GM18520 (cell line): ENCODE measurements at regions not wholly inside any gene's neighbourhood (a gene's known extent, or its start where the extent isn't known, plus 50 kb on each side); places are given as distances from the start of the nearest gene placed in this dataset.

Experiments
- ATAC-seq: cut with Tn5 transposase; IDR thresholded peaks from one replicate; pipeline ENCODE4 v1.9.1; 2021; ENCODE audit not compliant: unreplicated experiment

GRCh38 chr14:49467091-49467490 is 119.1 kb downstream of the RPS29 start:
- no peak for ATAC-seq

DNA sequence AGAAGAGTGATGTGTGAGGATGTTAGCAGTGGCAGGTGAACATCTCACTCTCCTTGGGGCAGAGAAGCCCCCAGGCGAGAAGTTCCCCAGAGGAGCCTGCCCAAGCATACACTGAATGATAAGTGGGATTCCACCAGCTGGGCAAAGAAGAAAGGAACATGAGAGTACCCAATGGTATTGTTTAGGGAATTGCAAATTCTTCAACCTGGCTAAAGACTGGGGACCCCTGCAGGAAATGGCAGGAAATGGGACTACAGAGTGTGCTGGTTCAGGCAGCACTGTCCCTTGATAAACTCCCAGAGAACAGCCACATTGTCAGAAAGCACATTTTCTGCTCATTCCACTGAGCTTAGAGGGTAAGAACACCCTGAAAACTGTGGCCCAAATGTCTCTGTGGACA is 121.3 kb downstream of the RPS29 start:
- no peak for ATAC-seq

GRCh38 chr14:49463146-49463545 is 123.0 kb downstream of the RPS29 start:
- ATAC-seq = no peak

GRCh38 chr14:49461529-49462401 is 124.4 kb downstream of the RPS29 start:
- peak; percentile 87 for ATAC-seq

- no peak for ATAC-seq
These were observed 125.5 kb downstream of the RPS29 start for GRCh38 chr14:49460662-49461061.

DNA sequence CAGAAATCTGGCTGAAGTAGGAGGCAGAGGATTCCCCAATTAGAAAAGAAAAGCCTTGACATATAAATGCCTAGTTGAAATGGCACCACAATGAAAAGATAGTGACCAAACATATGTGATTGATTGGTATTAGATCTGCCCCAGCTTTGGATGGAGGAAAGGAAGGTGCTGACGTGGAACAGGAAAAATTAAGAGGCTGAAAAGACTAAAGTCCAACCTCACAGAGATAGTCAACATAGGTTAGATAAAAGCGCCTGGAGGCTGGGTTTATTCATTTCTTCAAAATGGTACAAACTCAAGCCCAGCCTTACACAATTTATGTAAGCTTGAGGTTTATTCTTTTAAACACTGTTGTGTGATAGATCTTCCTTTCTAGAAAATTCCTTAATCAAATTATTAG is 129.6 kb downstream of the RPS29 start:
- no peak for ATAC-seq

- no peak for ATAC-seq
These were observed 134.2 kb downstream of the RPS29 start for GRCh38 chr14:49451938-49452337.

GRCh38 chr14:49449749-49450148 is 136.4 kb downstream of the RPS29 start:
- no peak for ATAC-seq

GRCh38 chr14:49447540-49448107 is 138.6 kb downstream of the RPS29 start:
- no peak for ATAC-seq

- no peak for ATAC-seq
These were observed 139.4 kb downstream of the RPS29 start for GRCh38 chr14:49446801-49447200.

DNA sequence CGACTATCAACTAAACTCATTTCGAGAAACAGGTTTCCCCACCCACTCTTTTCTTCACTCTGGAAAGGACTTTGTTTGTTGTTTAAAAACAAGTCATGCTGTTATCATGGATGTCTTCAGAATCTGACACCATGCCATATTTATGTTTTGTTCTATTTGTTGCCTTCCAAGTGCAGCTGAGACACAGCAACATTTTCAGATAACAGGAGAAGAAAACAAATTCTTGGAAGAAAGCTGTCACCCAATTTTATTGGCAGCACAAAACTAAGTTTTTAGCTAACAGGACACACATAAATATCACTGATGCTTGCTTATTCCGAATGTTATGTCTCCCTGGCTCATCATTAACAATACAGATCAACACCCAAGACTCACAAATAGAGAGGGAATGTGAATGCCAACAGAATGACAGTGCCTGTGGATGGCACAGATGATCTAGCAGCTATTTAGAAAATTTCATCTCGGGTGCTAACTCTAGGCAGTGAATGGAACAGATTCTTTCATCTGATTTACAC is 147.9 kb downstream of the RPS29 start:
- ATAC-seq = no peak

DNA sequence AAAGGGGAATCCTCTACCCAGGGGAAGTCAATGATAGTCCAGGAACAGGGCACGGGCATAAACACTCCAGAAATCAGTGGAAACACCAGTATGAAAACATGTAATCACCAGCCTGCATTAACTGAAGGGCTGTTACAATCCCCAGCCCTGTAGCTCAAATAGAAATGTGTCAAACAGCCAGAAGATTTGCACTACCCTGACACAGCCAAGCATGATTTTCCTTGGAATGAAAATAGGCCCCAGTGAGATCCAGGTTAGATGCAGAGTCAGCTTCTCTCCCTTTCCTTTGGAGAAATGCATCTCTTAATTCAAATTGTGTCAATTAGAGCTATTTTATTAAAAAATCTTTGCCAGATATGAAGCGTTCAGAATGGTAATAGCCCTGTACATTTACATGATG is 158.1 kb downstream of the RPS29 start:
- ATAC-seq = no peak

DNA sequence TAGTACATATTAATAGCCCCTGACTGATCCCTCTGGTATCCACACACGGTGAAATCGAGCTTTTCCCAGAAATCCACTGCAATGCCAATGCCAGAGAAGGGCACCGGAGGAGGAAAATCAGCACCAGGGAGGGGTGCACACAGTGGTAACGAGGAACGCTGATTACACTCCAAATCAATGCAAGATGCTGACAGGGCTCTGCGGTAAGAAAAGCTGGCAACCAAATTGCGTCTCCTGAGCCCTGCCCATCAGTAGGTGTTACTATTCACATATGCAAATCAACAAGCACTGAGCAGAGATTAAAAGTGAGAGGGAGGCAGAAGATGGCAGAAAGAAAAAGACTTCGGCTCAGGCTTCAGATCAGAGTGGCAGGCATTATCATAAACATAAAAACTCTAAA is 159.1 kb downstream of the RPS29 start:
- ATAC-seq = no peak

- no peak for ATAC-seq
These were observed 160.3 kb downstream of the RPS29 start for GRCh38 chr14:49425921-49426320.

GRCh38 chr14:49424436-49425331 is 161.5 kb downstream of the RPS29 start:
- no peak for ATAC-seq

DNA sequence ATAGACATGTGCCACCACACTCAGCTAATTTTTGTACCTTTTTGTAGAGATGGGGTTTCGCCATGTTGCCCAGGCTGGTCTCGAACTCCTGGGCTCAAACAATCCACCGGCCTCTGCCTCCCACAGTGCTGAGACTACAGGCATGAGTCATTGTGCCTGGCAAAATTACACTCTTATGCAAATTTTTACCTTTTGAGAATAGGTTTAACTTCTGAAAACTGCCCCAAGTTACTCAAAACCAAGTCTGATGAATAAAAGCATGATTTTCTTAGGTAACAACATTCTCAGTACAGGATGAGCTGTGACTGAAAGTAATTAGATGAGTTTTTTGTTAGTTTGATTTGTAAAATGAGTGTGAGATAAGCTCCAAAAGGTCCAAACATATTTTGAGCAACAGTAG is 166.0 kb downstream of the RPS29 start:
- ATAC-seq = peak; percentile 66

- no peak for ATAC-seq
These were observed 167.4 kb downstream of the RPS29 start for GRCh38 chr14:49418789-49419188.

- no peak for ATAC-seq
These were observed 168.4 kb downstream of the RPS29 start for GRCh38 chr14:49417790-49418189.

GRCh38 chr14:49408187-49408933 is 177.8 kb downstream of the RPS29 start:
- no peak for ATAC-seq

DNA sequence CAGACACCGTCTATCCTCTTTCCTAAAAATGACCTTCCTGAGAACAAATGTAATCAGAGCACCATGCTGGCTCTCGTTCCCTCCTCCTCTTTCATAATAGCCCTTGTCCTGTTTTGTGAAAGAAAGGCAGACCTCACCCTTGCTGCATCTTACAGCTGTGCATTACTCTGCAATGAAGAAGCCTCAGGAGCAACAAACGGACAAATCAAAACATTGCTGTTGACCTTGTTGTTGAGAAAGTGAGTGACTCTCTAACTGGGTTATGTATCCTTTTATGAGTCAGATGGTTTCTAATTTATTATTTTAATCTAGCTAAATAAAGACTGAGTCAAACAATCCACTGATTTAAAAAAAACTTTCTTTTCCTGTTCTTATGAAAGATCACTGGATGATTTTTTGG is 180.9 kb downstream of the RPS29 start:
- no peak for ATAC-seq

- no peak for ATAC-seq
These were observed 184.8 kb downstream of the RPS29 start for GRCh38 chr14:49401373-49401772.
